ENCODE measurements at regions not wholly inside any gene's neighbourhood (a gene's known extent, or its start where the extent isn't known, plus 50 kb on each side); places are given as distances from the start of the nearest gene placed in this dataset.
"Not testable (repeated sequence)": the region's sequence is repeated elsewhere in the genome, so short reads cannot be mapped to it uniquely, and the experiment has no call there.

- no peak for DNase-seq
These were observed 252.3 kb upstream of the ATP10A start for GRCh38 chr15:26115229-26115943.

GRCh38 chr15:26114128-26114527 lies 251.0 kb upstream of the ATP10A start:
- not testable (repeated sequence) for DNase-seq

GRCh38 chr15:26113296-26113695 lies 250.2 kb upstream of the ATP10A start:
- DNase-seq: no peak

DNA sequence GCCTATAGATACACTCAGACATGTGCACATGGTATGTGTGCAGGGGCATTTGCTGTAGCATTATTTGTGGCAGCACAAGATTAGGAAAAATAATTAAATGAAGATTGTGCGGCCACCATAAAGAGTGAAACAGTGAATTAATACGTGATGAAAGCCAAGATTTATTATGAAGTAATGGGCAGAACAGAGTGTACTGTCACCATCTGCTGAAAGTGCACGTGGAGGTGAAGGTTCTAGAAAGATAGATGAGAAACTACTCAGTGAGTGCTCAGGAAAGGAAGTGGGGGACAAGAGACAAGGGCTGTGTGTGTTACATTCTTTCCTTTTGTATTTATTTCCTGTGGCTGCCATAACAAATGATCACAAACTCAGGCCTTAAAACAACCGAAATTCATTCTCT lies 246.1 kb upstream of the ATP10A start:
- no peak for DNase-seq

DNA sequence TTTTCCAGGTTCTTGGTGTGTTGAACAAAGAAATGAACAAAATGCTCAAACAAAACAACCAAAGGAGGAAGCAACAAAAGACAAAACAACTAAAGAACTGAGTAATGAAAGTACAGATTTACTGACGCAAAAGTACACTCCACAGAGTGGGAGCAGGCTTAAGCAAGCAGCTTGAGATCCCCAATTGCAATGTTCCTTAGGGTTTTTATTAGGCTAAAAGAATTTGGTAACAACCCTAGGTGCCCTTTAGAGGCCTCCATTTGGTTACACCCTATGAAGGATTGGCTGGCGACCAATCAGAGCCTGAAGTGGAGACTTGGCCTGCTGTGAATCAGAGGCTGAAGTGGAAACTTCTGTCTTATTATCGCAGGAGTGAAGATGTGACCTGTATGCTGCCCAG lies 243.4 kb upstream of the ATP10A start:
- no peak for DNase-seq

- no peak for DNase-seq
These were observed 239.9 kb upstream of the ATP10A start for GRCh38 chr15:26103002-26103404.

GRCh38 chr15:26102365-26102764 lies 239.2 kb upstream of the ATP10A start:
- DNase-seq: no peak

- no peak for DNase-seq
These were observed 238.3 kb upstream of the ATP10A start for GRCh38 chr15:26101443-26101842.

DNA sequence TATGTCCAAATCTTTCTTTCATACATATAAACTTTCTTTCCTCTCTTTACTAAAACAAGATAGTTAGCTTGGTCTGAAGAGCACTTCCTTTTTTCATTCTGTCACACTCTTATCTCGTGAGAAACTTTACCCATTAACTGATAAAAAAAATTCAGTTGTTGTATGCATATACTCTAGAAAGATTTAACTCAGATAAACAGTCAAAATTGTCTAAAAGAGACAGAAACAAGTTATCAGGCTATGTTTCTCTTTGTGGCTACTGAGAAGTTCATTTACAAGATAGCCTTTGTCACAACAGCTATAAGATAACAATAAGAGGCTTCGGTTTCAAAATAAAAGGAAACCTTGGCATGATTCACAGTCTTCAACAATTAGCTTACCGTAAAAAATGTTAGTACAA lies 235.7 kb upstream of the ATP10A start:
- DNase-seq: no peak

- DNase-seq: no peak
These were observed 234.1 kb upstream of the ATP10A start for GRCh38 chr15:26097216-26097615.

DNA sequence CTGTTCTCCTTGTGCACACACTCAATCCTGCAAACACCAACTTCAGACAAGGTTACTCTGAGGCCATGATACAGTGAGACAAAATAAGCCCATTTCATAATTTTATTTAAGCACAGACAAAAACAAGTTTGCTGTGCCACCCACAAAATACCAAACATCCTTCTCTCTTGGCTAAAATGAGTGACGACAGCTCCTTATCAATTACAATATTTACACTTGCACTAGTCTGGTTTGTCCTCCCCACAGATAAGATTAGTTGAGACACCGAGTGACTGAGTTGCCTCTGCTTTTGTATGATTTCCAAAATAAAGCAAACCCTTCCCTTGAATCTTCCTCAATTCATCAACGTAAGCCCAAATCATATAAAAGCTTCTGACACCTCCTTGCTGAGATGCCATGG lies 233.5 kb upstream of the ATP10A start:
- DNase-seq: no peak

GRCh38 chr15:26095710-26096330 lies 232.7 kb upstream of the ATP10A start:
- DNase-seq: no peak

GRCh38 chr15:26091184-26091583 lies 228.1 kb upstream of the ATP10A start:
- no peak for DNase-seq

DNA sequence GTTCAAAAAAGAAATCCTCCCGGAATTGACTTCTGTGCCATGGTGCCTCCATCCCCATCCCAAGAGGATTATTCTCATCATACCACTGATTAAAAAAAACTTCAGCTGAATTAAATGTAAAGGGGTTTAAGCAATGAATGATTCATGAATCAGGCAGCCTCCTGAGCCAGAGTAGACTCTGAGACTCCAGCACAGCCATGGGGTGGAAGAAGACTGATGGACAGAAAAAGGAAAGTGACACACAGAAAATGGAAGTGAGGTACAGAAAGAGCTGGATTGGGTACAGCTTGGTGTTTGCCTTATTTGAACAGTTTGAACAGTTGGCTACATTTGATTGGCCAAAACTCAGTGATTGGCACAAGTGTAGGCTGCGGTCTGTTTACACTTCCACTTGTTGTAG lies 224.8 kb upstream of the ATP10A start:
- DNase-seq: no peak

GRCh38 chr15:26087395-26087794 lies 224.3 kb upstream of the ATP10A start:
- DNase-seq: no peak

- no peak for DNase-seq
These were observed 221.6 kb upstream of the ATP10A start for GRCh38 chr15:26084771-26085170.

DNA sequence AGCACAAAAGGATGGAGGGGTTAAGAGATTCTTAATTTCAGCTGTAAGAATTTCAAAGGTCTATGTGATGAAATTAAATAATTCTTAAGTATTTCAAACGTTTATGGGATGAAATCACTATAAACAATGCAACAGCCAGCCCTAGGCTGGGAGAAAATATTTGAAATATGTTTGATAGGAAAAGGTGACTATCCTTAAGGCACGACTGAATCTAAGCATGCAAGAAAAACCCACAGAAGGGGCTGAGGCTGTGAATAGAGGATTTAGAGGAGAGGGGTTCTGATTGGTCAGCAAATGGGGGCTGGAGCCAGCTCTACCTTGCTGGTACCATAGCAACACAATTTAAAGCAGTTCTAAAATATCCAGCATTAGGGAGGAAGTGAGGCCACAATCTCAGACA lies 220.8 kb upstream of the ATP10A start:
- no peak for DNase-seq

DNA sequence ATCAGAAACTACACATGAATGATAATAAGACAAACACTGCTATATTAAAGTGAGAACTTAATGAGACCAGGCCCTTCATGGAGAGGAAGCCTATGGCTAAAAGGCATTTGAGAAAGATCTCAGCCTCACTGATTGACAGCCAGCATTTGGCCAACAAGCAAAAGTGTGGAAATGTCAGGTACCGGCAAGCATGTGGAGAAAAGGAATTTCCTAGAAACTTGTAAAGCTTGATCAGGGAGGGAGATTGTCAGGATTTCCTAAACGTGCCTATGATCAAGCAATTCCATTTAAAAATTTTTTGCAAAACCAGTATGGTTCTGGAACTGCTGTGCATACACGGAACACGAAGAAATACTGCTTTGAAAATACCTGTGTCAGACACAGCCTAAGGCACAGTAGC lies 220.3 kb upstream of the ATP10A start:
- DNase-seq: no peak

- peak; percentile 95 for DNase-seq
These were observed 219.3 kb upstream of the ATP10A start for GRCh38 chr15:26082221-26083109.

GRCh38 chr15:26081758-26082220 lies 218.7 kb upstream of the ATP10A start:
- DNase-seq: no peak

DNA sequence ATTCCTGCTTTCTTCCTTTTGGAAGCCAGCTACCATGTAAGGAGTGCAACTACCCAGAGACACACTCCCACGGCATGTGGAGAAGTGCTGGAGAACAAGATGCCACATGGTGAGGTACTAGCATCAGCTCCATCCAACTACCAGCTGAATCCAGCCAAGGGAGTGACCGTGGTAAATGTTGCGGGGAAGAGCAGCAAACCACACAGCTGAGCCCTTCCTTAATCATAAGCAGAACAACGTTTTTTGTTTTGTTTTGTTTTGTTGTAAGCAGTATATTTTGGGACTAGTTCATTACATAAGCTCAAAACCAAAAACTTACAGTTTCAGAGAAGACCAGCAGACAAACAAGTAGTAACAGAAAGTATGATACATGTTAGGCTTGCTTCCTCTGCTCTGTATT lies 212.6 kb upstream of the ATP10A start:
- DNase-seq: no peak

GRCh38 chr15:26073430-26074333 lies 210.6 kb upstream of the ATP10A start:
- DNase-seq: no peak

GRCh38 chr15:26070095-26070532 lies 207.0 kb upstream of the ATP10A start:
- no peak for DNase-seq
